Pancreas (tissue), 10 donors: ENCODE measurements at regions not wholly inside any gene's neighbourhood (a gene's known extent, or its start where the extent isn't known, plus 50 kb on each side); places are given as distances from the start of the nearest gene placed in this dataset.

ENCODE experiments used
- ATAC-seq, 4 donors: fragments of 200-7000 bp; cut with Tn5 transposase; one replicate each; pipeline versions ENCODE4 v1.8.0 to v1.9.1; 2020; ENCODE audit warnings: mild to moderate bottlenecking in 4 of 4, moderate library complexity in 4 of 4
- DNase-seq, 6 donors: peaks; one replicate each; pipeline ENCODE4 v3.0.0-alpha.2; 2020
- FAIRE-seq: peaks from 2 replicates; lab custom pipeline; 2012; peaks lifted over from hg19 to GRCh38; lab: Jason Lieb, UNC
- H3K27ac ChIP-seq, 4 donors: fragments of 200-600 bp; sonication (generic); 1 replicate in 3 of 4; 2 replicates in 1 of 4; pipeline versions ENCODE4 v1.5.0 to v1.8.0; 2020
- H3K27me3 ChIP-seq, 4 donors: fragments of 200-600 bp; one replicate each; pipeline ENCODE4 v1.8.0; 2021
- H3K36me3 ChIP-seq, 3 donors: fragments of 200-600 bp; sonication (generic) in 1 of 3; one replicate each; pipeline versions ENCODE4 v1.5.0 to v1.8.0; 2020 to 2021
- H3K4me1 ChIP-seq, 3 donors: fragments of 200-600 bp; one replicate each; pipeline ENCODE4 v1.8.0; 2021
- H3K4me3 ChIP-seq, 4 donors: fragments of 200-600 bp; sonication (generic) in 2 of 4; one replicate each; pipeline versions ENCODE4 v1.5.0 to v1.8.0; 2020 to 2021
- H3K9me3 ChIP-seq, 4 donors: fragments of 200-600 bp; one replicate each; pipeline ENCODE4 v1.8.0; 2021
- CTCF ChIP-seq, 4 donors: fragments of 200-600 bp; sonication (generic) in 3 of 4; IDR thresholded peaks; one replicate each; pipeline versions ENCODE4 v1.5.0 to v1.8.0; 2021; ENCODE audit warnings: antibody characterized with exemption in 4 of 4
- WGBS, 2 donors: extraction: QIAGEN DNeasy Blood & Tissue Kit; methylation state at CpG; one replicate each; pipeline ENCODE4 v1.1.7; 2013; 5-methylcytosine and 5-hydroxymethylcytosine counted together
- intact Hi-C, 3 donors: fragments of 100-400 bp; cut with DNase I; formaldehyde crosslinking; loops; one replicate each; pipeline versions ENCODE4 v1.11.1 to v1.14.2; 2022
- donor health status: healthy with polysubstance abuse.
- donor health status: DM: no; HTN: no; CAD: no; lungs with moderate emphysema.
- donor health status: DM: no; HTN: no; CAD: no.
- donor health status: control.
- donor health status: control.
- donor health status: Bipolar disorder and iron deficiency.
- donor health status: DM: yes; HTN: yes; CAD: no.
- donor health status: DM: no; HTN: no; CAD: no.
- donor health status: DM: no; HTN: no; CAD: no.
- donor health status: DM: yes; HTN: yes; CAD: no.

DNA sequence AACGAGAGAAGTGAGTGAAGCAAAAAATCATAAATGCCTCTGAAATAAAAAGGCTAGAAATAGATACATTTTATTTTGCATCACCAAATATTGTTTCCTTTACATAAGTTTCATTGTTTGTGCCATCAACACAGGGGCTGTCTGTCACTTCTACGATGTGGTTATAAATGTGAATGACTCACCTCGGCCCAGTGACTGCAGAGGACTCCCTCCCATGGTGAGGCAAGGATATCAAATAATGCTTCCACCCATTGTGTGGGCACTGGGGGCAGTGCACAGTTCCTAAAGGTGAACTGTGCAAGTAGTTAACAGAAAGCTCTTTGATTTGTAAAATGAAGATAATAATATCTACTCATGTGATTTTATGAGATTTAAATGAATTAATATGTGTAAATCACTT is 230.3 kb upstream of the NEIL3 start:
- Histone ChIP-seq H3K27ac (no peak overlapping the region), H3K36me3 (no peaks in the 10 kb centered on the region), H3K27me3 (no peaks in the 10 kb centered on the region), H3K4me1 (no peaks in the 10 kb centered on the region), H3K4me3 (no peak overlapping the region), H3K9me3 (no peaks in the 10 kb centered on the region)
- no peak for ATAC-seq
- intact Hi-C loops: no loop called here
- TF ChIP-seq CTCF (IDR thresholded peaks at IDR 0.05): no peak
- no peak for DNase-seq
- FAIRE-seq: no peak
- WGBS, 2 donors: 26 to 32% methylated on average over 3 of the region's 3 CpGs

DNA sequence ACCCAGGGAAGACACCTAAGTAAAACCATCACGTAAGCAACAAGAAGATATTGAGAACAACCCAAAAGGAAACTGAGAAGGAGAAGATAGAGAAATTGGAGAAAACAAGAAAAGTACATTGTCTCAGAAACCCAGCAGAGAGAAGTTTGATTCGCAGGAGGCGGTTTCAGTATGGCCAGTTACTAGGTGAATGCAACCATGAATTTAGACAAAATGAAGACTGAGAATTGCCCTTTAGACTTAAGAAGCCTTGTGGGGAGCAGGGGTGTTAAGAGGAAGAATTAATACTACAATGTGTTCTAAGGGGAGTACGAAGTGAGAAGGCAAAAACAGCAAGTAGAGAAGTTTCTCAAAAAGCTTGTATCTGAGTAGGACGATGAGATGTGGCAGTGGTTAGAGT is 229.3 kb upstream of the NEIL3 start:
- intact Hi-C loops: no loop called here

DNA sequence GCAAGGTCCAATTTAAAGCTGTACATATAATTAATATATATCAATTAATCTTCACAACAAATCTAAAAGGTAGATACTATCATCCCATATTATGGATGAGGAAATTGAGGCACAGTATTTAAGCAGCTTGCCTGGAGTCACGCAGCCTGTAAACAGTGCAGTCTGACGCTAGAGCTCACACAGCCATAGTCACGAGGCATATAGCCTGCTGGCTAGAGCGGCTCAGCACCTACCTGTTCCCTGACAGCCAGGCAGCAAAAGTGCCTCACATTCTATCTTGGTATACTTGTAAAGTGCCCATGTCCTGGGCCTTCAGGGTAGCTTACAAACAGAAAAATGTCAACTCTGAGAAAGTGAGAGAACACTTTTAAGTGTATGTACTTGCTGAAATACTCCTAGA is 222.6 kb upstream of the NEIL3 start:
- FAIRE-seq (no peak), DNase-seq (no peak), ATAC-seq (no peak)
- no peaks in the 10 kb centered on the region for H3K4me1 ChIP-seq
- no peak for TF ChIP-seq CTCF (IDR thresholded peaks at IDR 0.05)
- intact Hi-C loops: no loop called here
- 59 to 81% methylated on average over 4 of the region's 4 CpGs for WGBS, 2 donors
- no peaks in the 10 kb centered on the region for H3K27me3 ChIP-seq
- no peaks in the 10 kb centered on the region for H3K9me3 ChIP-seq
- H3K36me3 ChIP-seq: no peaks in the 10 kb centered on the region
- no peak overlapping the region for H3K27ac ChIP-seq
- H3K4me3 ChIP-seq: no peak overlapping the region

More for the DNA sequence above, 229.3 kb upstream of the NEIL3 start:
- Histone ChIP-seq H3K27ac (no peak overlapping the region), H3K4me3 (no peak overlapping the region), H3K4me1 (no peaks in the 10 kb centered on the region), H3K36me3 (no peaks in the 10 kb centered on the region), H3K27me3 (no peaks in the 10 kb centered on the region), H3K9me3 (no peaks in the 10 kb centered on the region)
- no peak for DNase-seq
- no peak for ATAC-seq
- no peak for FAIRE-seq
- 58 to 62% methylated on average over 5 of the region's 5 CpGs for WGBS, 2 donors
- TF ChIP-seq CTCF (IDR thresholded peaks at IDR 0.05): no peak

- H3K27me3 ChIP-seq: no peaks in the 10 kb centered on the region
- 26 to 44% methylated on average over 2 of the region's 2 CpGs for WGBS, 2 donors
- no peak overlapping the region for H3K4me3 ChIP-seq
- FAIRE-seq: no peak
- no peak overlapping the region for H3K27ac ChIP-seq
- intact Hi-C loops: no loop called here
- TF ChIP-seq CTCF (IDR thresholded peaks at IDR 0.05): no peak
- no peaks in the 10 kb centered on the region for H3K9me3 ChIP-seq
- no peak for DNase-seq
- H3K36me3 ChIP-seq: no peaks in the 10 kb centered on the region
- ATAC-seq: no peak
- H3K4me1 ChIP-seq: no peaks in the 10 kb centered on the region
Observed at GRCh38 chr4:177087499-177087898, 222.2 kb upstream of the NEIL3 start.

GRCh38 chr4:177091515-177091914 is 218.2 kb upstream of the NEIL3 start:
- Histone ChIP-seq H3K36me3 (no peaks in the 10 kb centered on the region), H3K4me3 (no peak overlapping the region), H3K27ac (no peak overlapping the region), H3K9me3 (no peaks in the 10 kb centered on the region), H3K27me3 (no peaks in the 10 kb centered on the region), H3K4me1 (no peaks in the 10 kb centered on the region)
- ATAC-seq: no peak
- TF ChIP-seq CTCF (IDR thresholded peaks at IDR 0.05): no peak
- intact Hi-C loops: no loop called here
- no peak for FAIRE-seq
- DNase-seq: no peak
